GM12891 (cell line): ENCODE measurements at regions not wholly inside any gene's neighbourhood (a gene's known extent, or its start where the extent isn't known, plus 50 kb on each side); places are given as distances from the start of the nearest gene placed in this dataset.

Experiments
- POLR2A ChIP-seq: IDR thresholded peaks from 2 replicates; pipeline ENCODE4 v1.6.1; 2011; ENCODE audit warnings: low read depth, low read length, control low read depth
- POLR2AphosphoS5 ChIP-seq: IDR thresholded peaks from 2 replicates; pipeline ENCODE4 v1.6.1; 2011; ENCODE audit warnings: low read depth, low read length, control low read depth

DNA sequence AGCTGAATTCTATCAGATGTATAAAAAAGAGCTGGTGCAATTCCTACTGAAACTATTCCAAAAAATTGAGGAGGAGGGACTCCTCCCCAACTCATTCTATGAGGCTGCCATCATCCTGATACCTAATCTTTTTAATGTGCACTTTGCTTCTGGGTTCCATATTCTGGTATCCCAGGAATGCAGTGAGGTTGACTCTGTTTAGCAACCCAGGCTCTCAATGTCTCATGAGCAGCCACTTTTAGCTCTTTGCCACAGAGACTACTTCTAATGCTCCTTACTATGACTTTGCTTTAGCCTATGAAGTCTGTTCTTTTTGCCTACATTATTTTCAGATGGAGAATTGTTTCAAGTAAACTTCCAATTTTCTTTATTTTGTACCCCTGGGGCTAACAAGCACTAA is 185.5 kb upstream of the NRSN1 start:
- TF ChIP-seq POLR2AphosphoS5 (no peak), POLR2A (no peak)
